Stimulated activated CD4-positive, alpha-beta T cell treated with anti-CD3 and anti-CD28 coated beads, Interleukin-2, amount 100 ng/mL, for 48 hours (primary cell): ENCODE measurements at regions not wholly inside any gene's neighbourhood (a gene's known extent, or its start where the extent isn't known, plus 50 kb on each side); places are given as distances from the start of the nearest gene placed in this dataset.

Experiments
- DNase-seq, 2 donors: peaks; one replicate each; pipeline ENCODE4 v3.0.0-alpha.2; 2020

GRCh38 chr2:158049129-158049855 lies 52.4 kb upstream of the UPP2 start:
- DNase-seq = no peak

- DNase-seq = no peak
These were observed 53.3 kb upstream of the UPP2 start for GRCh38 chr2:158048327-158048726.

GRCh38 chr2:158047156-158047611 lies 54.5 kb upstream of the UPP2 start:
- DNase-seq = no peak

GRCh38 chr2:158046121-158046880 lies 55.4 kb upstream of the UPP2 start:
- no peak for DNase-seq

GRCh38 chr2:158045362-158045761 lies 56.3 kb upstream of the UPP2 start:
- DNase-seq = no peak

- no peak for DNase-seq
These were observed 58.3 kb upstream of the UPP2 start for GRCh38 chr2:158043181-158043948.

- DNase-seq = no peak
These were observed 59.0 kb upstream of the UPP2 start for GRCh38 chr2:158042666-158043065.

GRCh38 chr2:158042245-158042644 lies 59.4 kb upstream of the UPP2 start:
- no peak for DNase-seq

- no peak for DNase-seq
These were observed 60.3 kb upstream of the UPP2 start for GRCh38 chr2:158041400-158041799.

GRCh38 chr2:158038901-158039300 lies 62.8 kb upstream of the UPP2 start:
- no peak for DNase-seq

GRCh38 chr2:158034198-158034866 lies 67.3 kb upstream of the UPP2 start:
- DNase-seq = no peak

GRCh38 chr2:158031371-158031770 lies 70.3 kb upstream of the UPP2 start:
- DNase-seq = no peak

GRCh38 chr2:158025255-158025996 lies 76.2 kb upstream of the UPP2 start:
- DNase-seq = no peak

GRCh38 chr2:158024288-158024898 lies 77.3 kb upstream of the UPP2 start:
- DNase-seq = peak; percentile 54 to 64

GRCh38 chr2:158022888-158023287 lies 78.8 kb upstream of the UPP2 start:
- DNase-seq = no peak

GRCh38 chr2:158021226-158021625 lies 80.5 kb upstream of the UPP2 start:
- no peak for DNase-seq

- DNase-seq = no peak
These were observed 86.1 kb upstream of the UPP2 start for GRCh38 chr2:158015428-158016076.

- no peak for DNase-seq
These were observed 87.8 kb upstream of the UPP2 start for GRCh38 chr2:158013891-158014290.

GRCh38 chr2:158011055-158011771 lies 90.5 kb upstream of the UPP2 start:
- DNase-seq = no peak

GRCh38 chr2:158009399-158009798 lies 92.3 kb upstream of the UPP2 start:
- no peak for DNase-seq
